HCT116 (cell line): ENCODE measurements at regions not wholly inside any gene's neighbourhood (a gene's known extent, or its start where the extent isn't known, plus 50 kb on each side); places are given as distances from the start of the nearest gene placed in this dataset.

Source experiments
- ATAC-seq: fragments of 200-7000 bp; cut with Tn5 transposase; 2 replicates; pipeline ENCODE4 v1.9.1; 2020; ENCODE audit warnings: mild to moderate bottlenecking, moderate library complexity
- BruUV-seq: library from RNA; stranded (reverse); fragments of 400-500 nt; replicated peaks from 2 replicates; lab custom pipeline; 2021; lab: Mats Ljungman, UMichigan
- CTCF ChIA-PET: fragments of 300-600 bp; sonication (Branson Sonifier 250); formaldehyde crosslinking; loops from one replicate; lab custom pipeline; 2021; ENCODE audit warnings: antibody characterized with exemption; lab: Charles Lee
- POLR2A ChIA-PET: fragments of 300-600, 350-600 bp; sonication (Branson Sonifier 250); formaldehyde crosslinking; loops from one replicate; lab custom pipeline; 2021; ENCODE audit warnings: antibody characterized with exemption; lab: Charles Lee
- RAD21 ChIA-PET, 2 experiments: fragments of 300-600 bp; sonication (Branson Sonifier 250); formaldehyde crosslinking; loops; one replicate each; lab custom pipeline; 2023; ENCODE audit warnings: low total read pairs in 2 of 2; ENCODE audit not compliant: uncharacterized antibody in 2 of 2, unreplicated experiment in 2 of 2, low non-redundant PET in 1 of 2; lab: Charles Lee
- DNase-seq: peaks from one replicate; pipeline ENCODE4 v3.0.0-alpha.2; 2010; ENCODE audit warnings: low read depth, low spot score
- H2AFZ ChIP-seq: fragments of 200-600 bp; shearing (Covaris generic), sonication (generic); 2 replicates; pipeline ENCODE4 v1.6.1; 2017; ENCODE audit warnings: low read depth, mixed run types, mixed read lengths, antibody characterized with exemption, low read length; ENCODE audit not compliant: poor library complexity, severe bottlenecking
- H3K27ac ChIP-seq: 2 replicates; pipeline ENCODE4 v1.5.1; 2012; ENCODE audit warnings: low read depth, low read length
- H3K27me3 ChIP-seq: fragments of 200-600 bp; sonication (generic); 2 replicates; pipeline ENCODE4 v1.6.1; 2016; ENCODE audit warnings: mixed run types, low read length, mixed read lengths; ENCODE audit not compliant: insufficient read depth
- H3K36me3 ChIP-seq, 2 experiments: fragments of 200-500 bp in 1 of 2; fragments of 200-600 bp in 1 of 2; sonication (Bioruptor generic) in 1 of 2; sonication (generic) in 1 of 2; 2 replicates each; pipeline versions ENCODE4 v1.5.1 to v1.6.1; 2014 to 2016; ENCODE audit warnings: low read length in 2 of 2, inconsistent platforms in 1 of 2, mixed read lengths in 1 of 2, mixed run types in 1 of 2; ENCODE audit not compliant: insufficient read depth in 2 of 2, control insufficient read depth in 1 of 2
- H3K4me1 ChIP-seq, 2 experiments: fragments of 200-600 bp in 1 of 2; sonication (generic) in 1 of 2; 2 replicates each; pipeline versions ENCODE4 v1.5.1 to v1.6.1; 2012 to 2017; ENCODE audit warnings: low read length in 2 of 2, inconsistent platforms in 1 of 2, mild to moderate bottlenecking in 1 of 2, mixed read lengths in 1 of 2, mixed run types in 1 of 2, moderate library complexity in 1 of 2; ENCODE audit not compliant: insufficient read depth in 2 of 2, control insufficient read depth in 1 of 2
- H3K4me2 ChIP-seq: fragments of 200-600 bp; sonication (generic); 2 replicates; pipeline ENCODE4 v1.6.1; 2017; ENCODE audit warnings: mixed run types, low read length, mixed read lengths
- H3K4me3 ChIP-seq, 2 experiments: fragments of 200-600 bp in 1 of 2; sonication (generic) in 1 of 2; replicated peaks in 1 of 2; 2 replicates each; pipeline ENCODE4 v1.5.1; 2011 to 2016; ENCODE audit warnings: low read length in 2 of 2, control low read depth in 1 of 2, low read depth in 1 of 2, mild to moderate bottlenecking in 1 of 2, mixed read lengths in 1 of 2, mixed run types in 1 of 2
- H3K79me2 ChIP-seq: fragments of 200-600 bp; sonication (generic); 2 replicates; pipeline ENCODE4 v1.6.1; 2017; ENCODE audit warnings: mild to moderate bottlenecking, mixed run types, low read length, moderate library complexity, mixed read lengths; ENCODE audit not compliant: insufficient read depth
- H3K9ac ChIP-seq: fragments of 200-600 bp; sonication (generic); 2 replicates; pipeline ENCODE4 v1.6.1; 2016; ENCODE audit warnings: low read length, mixed read lengths
- H3K9me2 ChIP-seq: fragments of 200-600 bp; sonication (generic), shearing (Covaris generic); 2 replicates; pipeline ENCODE4 v1.6.1; 2017; ENCODE audit warnings: mixed run types, mild to moderate bottlenecking, moderate library complexity; ENCODE audit not compliant: insufficient read depth
- H3K9me3 ChIP-seq, 2 experiments: fragments of 200-500 bp in 1 of 2; fragments of 200-600 bp in 1 of 2; sonication (Bioruptor generic) in 1 of 2; sonication (generic) in 1 of 2; 2 replicates each; pipeline ENCODE4 v1.6.1; 2014 to 2017; ENCODE audit warnings: low read length in 2 of 2, mixed read lengths in 2 of 2, inconsistent platforms in 1 of 2, low read depth in 1 of 2, mild to moderate bottlenecking in 1 of 2, mixed run types in 1 of 2, moderate library complexity in 1 of 2; ENCODE audit not compliant: control insufficient read depth in 1 of 2, insufficient read depth in 1 of 2
- H4K20me1 ChIP-seq: fragments of 200-600 bp; sonication (generic), shearing (Covaris generic); 2 replicates; pipeline ENCODE4 v1.6.1; 2017; ENCODE audit warnings: mixed run types, mild to moderate bottlenecking, moderate library complexity; ENCODE audit not compliant: insufficient read depth
- CBX3 ChIP-seq: IDR thresholded peaks from 2 replicates; pipeline ENCODE4 v1.6.1; 2012; ENCODE audit warnings: low read depth
- CEBPB ChIP-seq: IDR thresholded peaks from 2 replicates; pipeline ENCODE4 v1.6.1; 2012; ENCODE audit warnings: low read depth
- ELF1 ChIP-seq: IDR thresholded peaks from 2 replicates; pipeline ENCODE4 v1.6.1; 2012; ENCODE audit warnings: low read depth, borderline replicate concordance
- EZH2phosphoT487 ChIP-seq: fragments of 200-600 bp; IDR thresholded peaks from 2 replicates; pipeline ENCODE4 v1.6.1; 2018; ENCODE audit warnings: antibody characterized with exemption, borderline replicate concordance
- POLR2A ChIP-seq: IDR thresholded peaks from 2 replicates; pipeline ENCODE4 v1.7.0; 2011; ENCODE audit warnings: borderline replicate concordance; ENCODE audit not compliant: insufficient read depth, insufficient read length; ENCODE audit errors: extremely low read depth
- POLR2AphosphoS5 ChIP-seq: IDR thresholded peaks from 2 replicates; pipeline ENCODE4 v1.6.1; 2011; ENCODE audit warnings: mild to moderate bottlenecking, low read depth, low read length, moderate library complexity
- SIN3A ChIP-seq: IDR thresholded peaks from 2 replicates; pipeline ENCODE4 v1.6.1; 2012; ENCODE audit warnings: low read depth
- SP1 ChIP-seq: IDR thresholded peaks from 2 replicates; pipeline ENCODE4 v1.6.1; 2012; ENCODE audit warnings: low read depth
- SRF ChIP-seq: IDR thresholded peaks from 2 replicates; pipeline ENCODE4 v1.6.1; 2012; ENCODE audit warnings: low read depth
- TCF7L2 ChIP-seq: IDR thresholded peaks from 2 replicates; pipeline ENCODE4 v1.7.0; 2011; ENCODE audit warnings: borderline replicate concordance, inconsistent platforms; ENCODE audit not compliant: insufficient read depth, insufficient read length; ENCODE audit errors: extremely low read depth
- ZFX ChIP-seq: fragments of 450-650 bp; IDR thresholded peaks from 2 replicates; pipeline ENCODE4 v1.6.1; 2017
- intact Hi-C: fragments of 100-400 bp; cut with micrococcal nuclease; formaldehyde crosslinking; loops from 2 replicates; pipeline ENCODE4 v1.10.0; 2022
- TF ChIP-seq, protein P1 (sequence below), 3 experiments: fragments of 200-600 bp in 1 of 3; sonication (generic) in 1 of 3; IDR thresholded peaks in 2 of 3; conservative IDR thresholded peaks in 1 of 3; 2 replicates each; pipeline ENCODE4 v1.5.1; 2012 to 2017; ENCODE audit warnings: low read depth in 2 of 3, low read length in 2 of 3, antibody characterized with exemption in 1 of 3, borderline replicate concordance in 1 of 3, control low read depth in 1 of 3, mild to moderate bottlenecking in 1 of 3, mixed read lengths in 1 of 3, mixed run types in 1 of 3, moderate library complexity in 1 of 3; ENCODE audit not compliant: insufficient read depth in 1 of 3
- TF ChIP-seq, protein P2 (sequence below): IDR thresholded peaks from 2 replicates; pipeline ENCODE4 v1.6.1; 2012; ENCODE audit warnings: low read depth
- TF ChIP-seq, protein P3 (sequence below): IDR thresholded peaks from 2 replicates; pipeline ENCODE4 v1.6.1; 2012

DNA sequence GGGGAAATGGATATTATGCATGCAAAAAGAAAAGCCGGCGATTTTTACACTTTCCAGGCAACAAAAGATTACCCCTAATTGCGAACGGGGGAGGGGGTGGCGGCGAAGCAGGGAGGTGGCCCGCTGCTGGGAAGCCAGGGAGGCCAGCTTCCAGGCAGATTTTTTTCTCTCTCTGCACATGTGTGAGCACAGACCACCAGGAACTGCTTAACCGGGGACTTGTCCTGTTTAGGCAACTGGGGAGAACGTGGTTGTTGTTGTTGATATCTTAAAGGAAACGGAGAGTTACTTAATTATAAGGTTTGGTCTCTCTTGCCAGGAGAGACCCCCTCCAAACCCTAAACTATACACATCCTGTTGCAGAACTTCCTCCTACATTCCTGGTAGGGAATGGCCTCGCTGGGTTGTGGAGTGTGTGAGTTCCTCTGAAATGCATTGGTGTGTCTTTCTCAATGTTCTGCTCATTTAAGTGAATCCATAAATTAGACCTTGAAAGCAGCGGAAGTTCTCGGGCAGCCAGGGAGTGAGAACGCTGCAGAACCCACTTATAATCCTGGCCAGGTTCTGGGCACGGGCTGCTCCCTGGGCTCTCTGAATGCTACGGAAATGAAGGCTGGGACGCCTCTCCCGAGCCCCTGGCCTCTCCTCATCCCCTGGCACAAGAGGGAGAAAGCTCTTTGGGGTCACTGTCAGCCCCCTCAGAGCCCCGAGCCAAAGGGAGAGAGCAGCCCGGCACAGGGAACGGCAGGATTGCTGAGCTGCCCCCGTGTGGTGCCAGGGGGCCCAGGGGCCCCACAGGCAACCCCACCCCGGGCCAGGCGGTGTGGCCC, 250.0 kb downstream of the FOXD2 start:
- Histone ChIP-seq H3K4me3 (no peak overlapping the region), H3K36me3 (no peaks in the 10 kb centered on the region), H3K27me3 (no peaks in the 10 kb centered on the region), H3K4me2 (no peak overlapping the region), H3K79me2 (no peaks in the 10 kb centered on the region), H3K9ac (no peak overlapping the region), H2AFZ (no peak overlapping the region), H4K20me1 (no peaks in the 10 kb centered on the region), H3K27ac (no peak overlapping the region), H3K9me2 (no peaks in the 10 kb centered on the region), H3K4me1 (peaks cover 0 to 10% of the 10 kb centered on the region in 2 experiments; a peak in 2 of 4 replicates), H3K9me3 (no peaks in the 10 kb centered on the region)
- ATAC-seq (no peak), DNase-seq (no peak)
- intact Hi-C loops, result no loop called here
- POLR2A ChIA-PET, result no interaction called here
- TF ChIP-seq ELF1 (no peak), TCF7L2 (no peak), CEBPB (no peak), CBX3 (no peak), SP1 (no peak), SIN3A (no peak), POLR2AphosphoS5 (no peak), EZH2phosphoT487 (no peak), SRF (no peak), POLR2A (no peak), ZFX (no peak)
- TF ChIP-seq, protein P1, sequence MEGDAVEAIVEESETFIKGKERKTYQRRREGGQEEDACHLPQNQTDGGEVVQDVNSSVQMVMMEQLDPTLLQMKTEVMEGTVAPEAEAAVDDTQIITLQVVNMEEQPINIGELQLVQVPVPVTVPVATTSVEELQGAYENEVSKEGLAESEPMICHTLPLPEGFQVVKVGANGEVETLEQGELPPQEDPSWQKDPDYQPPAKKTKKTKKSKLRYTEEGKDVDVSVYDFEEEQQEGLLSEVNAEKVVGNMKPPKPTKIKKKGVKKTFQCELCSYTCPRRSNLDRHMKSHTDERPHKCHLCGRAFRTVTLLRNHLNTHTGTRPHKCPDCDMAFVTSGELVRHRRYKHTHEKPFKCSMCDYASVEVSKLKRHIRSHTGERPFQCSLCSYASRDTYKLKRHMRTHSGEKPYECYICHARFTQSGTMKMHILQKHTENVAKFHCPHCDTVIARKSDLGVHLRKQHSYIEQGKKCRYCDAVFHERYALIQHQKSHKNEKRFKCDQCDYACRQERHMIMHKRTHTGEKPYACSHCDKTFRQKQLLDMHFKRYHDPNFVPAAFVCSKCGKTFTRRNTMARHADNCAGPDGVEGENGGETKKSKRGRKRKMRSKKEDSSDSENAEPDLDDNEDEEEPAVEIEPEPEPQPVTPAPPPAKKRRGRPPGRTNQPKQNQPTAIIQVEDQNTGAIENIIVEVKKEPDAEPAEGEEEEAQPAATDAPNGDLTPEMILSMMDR (IDR thresholded peaks at IDR 0.05 in 2 of 3, conservative IDR thresholded peaks at IDR 0.05 in 1 of 3; ENCODE audit: borderline replicate concordance in 1 of 3, insufficient read depth in 1 of 3, low read depth in 2 of 3, low read length in 2 of 3), result no peak
- TF ChIP-seq, protein P2, sequence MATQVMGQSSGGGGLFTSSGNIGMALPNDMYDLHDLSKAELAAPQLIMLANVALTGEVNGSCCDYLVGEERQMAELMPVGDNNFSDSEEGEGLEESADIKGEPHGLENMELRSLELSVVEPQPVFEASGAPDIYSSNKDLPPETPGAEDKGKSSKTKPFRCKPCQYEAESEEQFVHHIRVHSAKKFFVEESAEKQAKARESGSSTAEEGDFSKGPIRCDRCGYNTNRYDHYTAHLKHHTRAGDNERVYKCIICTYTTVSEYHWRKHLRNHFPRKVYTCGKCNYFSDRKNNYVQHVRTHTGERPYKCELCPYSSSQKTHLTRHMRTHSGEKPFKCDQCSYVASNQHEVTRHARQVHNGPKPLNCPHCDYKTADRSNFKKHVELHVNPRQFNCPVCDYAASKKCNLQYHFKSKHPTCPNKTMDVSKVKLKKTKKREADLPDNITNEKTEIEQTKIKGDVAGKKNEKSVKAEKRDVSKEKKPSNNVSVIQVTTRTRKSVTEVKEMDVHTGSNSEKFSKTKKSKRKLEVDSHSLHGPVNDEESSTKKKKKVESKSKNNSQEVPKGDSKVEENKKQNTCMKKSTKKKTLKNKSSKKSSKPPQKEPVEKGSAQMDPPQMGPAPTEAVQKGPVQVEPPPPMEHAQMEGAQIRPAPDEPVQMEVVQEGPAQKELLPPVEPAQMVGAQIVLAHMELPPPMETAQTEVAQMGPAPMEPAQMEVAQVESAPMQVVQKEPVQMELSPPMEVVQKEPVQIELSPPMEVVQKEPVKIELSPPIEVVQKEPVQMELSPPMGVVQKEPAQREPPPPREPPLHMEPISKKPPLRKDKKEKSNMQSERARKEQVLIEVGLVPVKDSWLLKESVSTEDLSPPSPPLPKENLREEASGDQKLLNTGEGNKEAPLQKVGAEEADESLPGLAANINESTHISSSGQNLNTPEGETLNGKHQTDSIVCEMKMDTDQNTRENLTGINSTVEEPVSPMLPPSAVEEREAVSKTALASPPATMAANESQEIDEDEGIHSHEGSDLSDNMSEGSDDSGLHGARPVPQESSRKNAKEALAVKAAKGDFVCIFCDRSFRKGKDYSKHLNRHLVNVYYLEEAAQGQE, result no peak
- TF ChIP-seq, protein P3, sequence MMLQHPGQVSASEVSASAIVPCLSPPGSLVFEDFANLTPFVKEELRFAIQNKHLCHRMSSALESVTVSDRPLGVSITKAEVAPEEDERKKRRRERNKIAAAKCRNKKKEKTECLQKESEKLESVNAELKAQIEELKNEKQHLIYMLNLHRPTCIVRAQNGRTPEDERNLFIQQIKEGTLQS, result no peak
- no TSS peak for BruUV-seq
- RAD21 ChIA-PET, result no interaction called here
- CTCF ChIA-PET, result no interaction called here
